ENCODE measurements at regions not wholly inside any gene's neighbourhood (a gene's known extent, or its start where the extent isn't known, plus 50 kb on each side); places are given as distances from the start of the nearest gene placed in this dataset.

DNA sequence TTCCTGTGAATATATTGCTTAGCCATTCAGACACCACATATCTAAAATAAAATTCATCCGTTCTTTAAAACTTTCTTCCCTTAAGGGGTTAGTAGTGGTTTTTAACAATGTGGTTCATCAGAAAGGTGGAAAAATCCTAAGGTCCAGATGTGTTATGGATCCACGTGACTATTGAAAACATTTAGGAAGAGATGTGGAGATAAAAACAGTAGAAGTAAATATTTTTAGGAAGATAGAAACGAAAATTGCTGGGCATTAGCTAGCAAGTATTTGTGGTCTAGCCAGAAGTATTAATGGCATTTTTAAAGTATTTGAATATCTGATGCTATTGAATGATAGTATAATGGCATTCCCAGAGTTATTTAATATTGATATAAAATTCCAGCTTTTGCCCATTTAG, 180.8 kb downstream of the LTN1 start:
- TF ChIP-seq, protein P1, sequence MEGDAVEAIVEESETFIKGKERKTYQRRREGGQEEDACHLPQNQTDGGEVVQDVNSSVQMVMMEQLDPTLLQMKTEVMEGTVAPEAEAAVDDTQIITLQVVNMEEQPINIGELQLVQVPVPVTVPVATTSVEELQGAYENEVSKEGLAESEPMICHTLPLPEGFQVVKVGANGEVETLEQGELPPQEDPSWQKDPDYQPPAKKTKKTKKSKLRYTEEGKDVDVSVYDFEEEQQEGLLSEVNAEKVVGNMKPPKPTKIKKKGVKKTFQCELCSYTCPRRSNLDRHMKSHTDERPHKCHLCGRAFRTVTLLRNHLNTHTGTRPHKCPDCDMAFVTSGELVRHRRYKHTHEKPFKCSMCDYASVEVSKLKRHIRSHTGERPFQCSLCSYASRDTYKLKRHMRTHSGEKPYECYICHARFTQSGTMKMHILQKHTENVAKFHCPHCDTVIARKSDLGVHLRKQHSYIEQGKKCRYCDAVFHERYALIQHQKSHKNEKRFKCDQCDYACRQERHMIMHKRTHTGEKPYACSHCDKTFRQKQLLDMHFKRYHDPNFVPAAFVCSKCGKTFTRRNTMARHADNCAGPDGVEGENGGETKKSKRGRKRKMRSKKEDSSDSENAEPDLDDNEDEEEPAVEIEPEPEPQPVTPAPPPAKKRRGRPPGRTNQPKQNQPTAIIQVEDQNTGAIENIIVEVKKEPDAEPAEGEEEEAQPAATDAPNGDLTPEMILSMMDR (IDR thresholded peaks at IDR 0.05): no peak
- TF ChIP-seq, protein P2, sequence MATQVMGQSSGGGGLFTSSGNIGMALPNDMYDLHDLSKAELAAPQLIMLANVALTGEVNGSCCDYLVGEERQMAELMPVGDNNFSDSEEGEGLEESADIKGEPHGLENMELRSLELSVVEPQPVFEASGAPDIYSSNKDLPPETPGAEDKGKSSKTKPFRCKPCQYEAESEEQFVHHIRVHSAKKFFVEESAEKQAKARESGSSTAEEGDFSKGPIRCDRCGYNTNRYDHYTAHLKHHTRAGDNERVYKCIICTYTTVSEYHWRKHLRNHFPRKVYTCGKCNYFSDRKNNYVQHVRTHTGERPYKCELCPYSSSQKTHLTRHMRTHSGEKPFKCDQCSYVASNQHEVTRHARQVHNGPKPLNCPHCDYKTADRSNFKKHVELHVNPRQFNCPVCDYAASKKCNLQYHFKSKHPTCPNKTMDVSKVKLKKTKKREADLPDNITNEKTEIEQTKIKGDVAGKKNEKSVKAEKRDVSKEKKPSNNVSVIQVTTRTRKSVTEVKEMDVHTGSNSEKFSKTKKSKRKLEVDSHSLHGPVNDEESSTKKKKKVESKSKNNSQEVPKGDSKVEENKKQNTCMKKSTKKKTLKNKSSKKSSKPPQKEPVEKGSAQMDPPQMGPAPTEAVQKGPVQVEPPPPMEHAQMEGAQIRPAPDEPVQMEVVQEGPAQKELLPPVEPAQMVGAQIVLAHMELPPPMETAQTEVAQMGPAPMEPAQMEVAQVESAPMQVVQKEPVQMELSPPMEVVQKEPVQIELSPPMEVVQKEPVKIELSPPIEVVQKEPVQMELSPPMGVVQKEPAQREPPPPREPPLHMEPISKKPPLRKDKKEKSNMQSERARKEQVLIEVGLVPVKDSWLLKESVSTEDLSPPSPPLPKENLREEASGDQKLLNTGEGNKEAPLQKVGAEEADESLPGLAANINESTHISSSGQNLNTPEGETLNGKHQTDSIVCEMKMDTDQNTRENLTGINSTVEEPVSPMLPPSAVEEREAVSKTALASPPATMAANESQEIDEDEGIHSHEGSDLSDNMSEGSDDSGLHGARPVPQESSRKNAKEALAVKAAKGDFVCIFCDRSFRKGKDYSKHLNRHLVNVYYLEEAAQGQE (IDR thresholded peaks at IDR 0.05; ENCODE audit: insufficient read depth in 1 of 2, low read depth in 2 of 2, low read length in 1 of 2): no peak
- TF ChIP-seq POLR2AphosphoS5 (IDR thresholded peaks at IDR 0.05; ENCODE audit: low read depth, low read length): no peak
